ENCODE measurements at regions not wholly inside any gene's neighbourhood (a gene's known extent, or its start where the extent isn't known, plus 50 kb on each side); places are given as distances from the start of the nearest gene placed in this dataset.

- DNase-seq: no peak
Measured at GRCh38 chr13:44058067-44058466, 178.4 kb downstream of the LACC1 start.

GRCh38 chr13:44058624-44059215 lies 179.0 kb downstream of the LACC1 start:
- DNase-seq: no peak

- no peak for DNase-seq
Measured at GRCh38 chr13:44061876-44062275, 182.2 kb downstream of the LACC1 start.

- no peak for DNase-seq
Measured at GRCh38 chr13:44063467-44063866, 183.8 kb downstream of the LACC1 start.

GRCh38 chr13:44063881-44064280 lies 184.2 kb downstream of the LACC1 start:
- DNase-seq: no peak

- no peak for DNase-seq
Measured at GRCh38 chr13:44064357-44064756, 184.7 kb downstream of the LACC1 start.

GRCh38 chr13:44068169-44068568 lies 188.5 kb downstream of the LACC1 start:
- no peak for DNase-seq

GRCh38 chr13:44068737-44069136 lies 189.0 kb downstream of the LACC1 start:
- no peak for DNase-seq

- no peak for DNase-seq
Measured at GRCh38 chr13:44072536-44072935, 192.8 kb downstream of the LACC1 start.

GRCh38 chr13:44074611-44075010 lies 194.9 kb downstream of the LACC1 start:
- DNase-seq: no peak

- no peak for DNase-seq
Measured at GRCh38 chr13:44075113-44075512, 195.4 kb downstream of the LACC1 start.

- DNase-seq: no peak
Measured at GRCh38 chr13:44078806-44079376, 199.2 kb downstream of the LACC1 start.

GRCh38 chr13:44079413-44080205 lies 199.9 kb downstream of the LACC1 start:
- DNase-seq: no peak

- no peak for DNase-seq
Measured at GRCh38 chr13:44084146-44084545, 204.4 kb downstream of the LACC1 start.

GRCh38 chr13:44086389-44086788 lies 206.7 kb downstream of the LACC1 start:
- no peak for DNase-seq

GRCh38 chr13:44088411-44088810 lies 208.7 kb downstream of the LACC1 start:
- DNase-seq: no peak

- no peak for DNase-seq
Measured at GRCh38 chr13:44088991-44089413, 209.3 kb downstream of the LACC1 start.

GRCh38 chr13:44089452-44089851 lies 209.7 kb downstream of the LACC1 start:
- DNase-seq: no peak

- DNase-seq: no peak
Measured at GRCh38 chr13:44092078-44092970, 212.6 kb downstream of the LACC1 start.

- DNase-seq: no peak
Measured at GRCh38 chr13:44093607-44094564, 214.2 kb downstream of the LACC1 start.

- no peak for DNase-seq
Measured at GRCh38 chr13:44096901-44097300, 217.2 kb downstream of the LACC1 start.

- no peak for DNase-seq
Measured at GRCh38 chr13:44098559-44098958, 218.9 kb downstream of the LACC1 start.

Measured in stimulated activated naive CD4-positive, alpha-beta T cell treated with Interleukin-2 at 50 U/mL for 16 hours (primary cell).